ENCODE measurements at regions not wholly inside any gene's neighbourhood (a gene's known extent, or its start where the extent isn't known, plus 50 kb on each side); places are given as distances from the start of the nearest gene placed in this dataset.

DNA sequence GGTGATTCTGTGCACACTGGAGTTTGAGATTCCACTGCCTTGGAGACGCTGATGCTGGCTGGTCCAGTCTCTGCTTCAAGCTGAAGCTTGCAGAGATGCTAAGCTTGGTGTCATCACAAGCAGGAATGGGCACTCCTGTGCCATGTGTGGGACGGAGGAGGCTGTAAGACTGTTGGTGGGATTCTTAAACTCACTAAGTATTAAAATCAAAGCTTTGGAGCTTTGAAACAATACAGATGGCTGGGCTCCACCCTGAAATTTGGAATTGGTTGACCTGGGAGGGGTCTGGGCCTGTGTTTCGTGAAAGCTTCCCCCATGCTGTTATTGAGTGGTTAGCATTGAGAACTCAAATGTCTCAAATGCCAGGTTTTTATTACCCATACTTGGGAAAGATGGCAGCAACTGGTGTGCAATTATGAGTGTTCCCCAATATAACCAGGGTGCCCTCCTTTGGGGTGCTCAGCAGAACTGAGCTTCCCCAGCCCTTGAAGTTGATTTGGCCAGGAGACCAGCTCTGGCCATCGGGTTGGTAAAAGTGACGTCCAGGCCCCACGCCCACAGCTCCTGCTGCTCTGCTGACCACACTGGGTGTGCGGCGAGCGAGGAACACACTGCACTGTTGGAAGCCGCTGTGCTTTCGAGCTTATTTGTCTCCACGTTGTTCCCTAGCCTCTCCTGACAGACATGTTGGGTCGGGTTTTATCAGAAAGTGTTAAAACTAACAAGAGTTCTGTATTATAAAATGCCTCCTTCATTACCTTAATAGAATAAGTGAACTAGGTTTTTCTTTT is 377.7 kb downstream of the GLRX3 start:
- TF ChIP-seq, protein P1, sequence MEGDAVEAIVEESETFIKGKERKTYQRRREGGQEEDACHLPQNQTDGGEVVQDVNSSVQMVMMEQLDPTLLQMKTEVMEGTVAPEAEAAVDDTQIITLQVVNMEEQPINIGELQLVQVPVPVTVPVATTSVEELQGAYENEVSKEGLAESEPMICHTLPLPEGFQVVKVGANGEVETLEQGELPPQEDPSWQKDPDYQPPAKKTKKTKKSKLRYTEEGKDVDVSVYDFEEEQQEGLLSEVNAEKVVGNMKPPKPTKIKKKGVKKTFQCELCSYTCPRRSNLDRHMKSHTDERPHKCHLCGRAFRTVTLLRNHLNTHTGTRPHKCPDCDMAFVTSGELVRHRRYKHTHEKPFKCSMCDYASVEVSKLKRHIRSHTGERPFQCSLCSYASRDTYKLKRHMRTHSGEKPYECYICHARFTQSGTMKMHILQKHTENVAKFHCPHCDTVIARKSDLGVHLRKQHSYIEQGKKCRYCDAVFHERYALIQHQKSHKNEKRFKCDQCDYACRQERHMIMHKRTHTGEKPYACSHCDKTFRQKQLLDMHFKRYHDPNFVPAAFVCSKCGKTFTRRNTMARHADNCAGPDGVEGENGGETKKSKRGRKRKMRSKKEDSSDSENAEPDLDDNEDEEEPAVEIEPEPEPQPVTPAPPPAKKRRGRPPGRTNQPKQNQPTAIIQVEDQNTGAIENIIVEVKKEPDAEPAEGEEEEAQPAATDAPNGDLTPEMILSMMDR (IDR thresholded peaks at IDR 0.05), result no peak
- TF ChIP-seq POLR2A (IDR thresholded peaks at IDR 0.05), result no peak
